Mesenchymal stem cell (in vitro differentiated cells and primary cell): ENCODE measurements at regions not wholly inside any gene's neighbourhood (a gene's known extent, or its start where the extent isn't known, plus 50 kb on each side); places are given as distances from the start of the nearest gene placed in this dataset.
"Not testable (repeated sequence)": the region's sequence is repeated elsewhere in the genome, so short reads cannot be mapped to it uniquely, and the experiment has no call there.

ENCODE experiments used
- DNase-seq: peaks from one replicate; pipeline ENCODE4 v3.0.0-alpha.2; 2013
- H2AFZ ChIP-seq: one replicate; pipeline ENCODE4 v1.6.1; 2013; ENCODE audit warnings: low read depth, mild to moderate bottlenecking, control low read depth, inconsistent platforms, low read length, moderate library complexity
- H2AK5ac ChIP-seq: 2 replicates; pipeline ENCODE4 v1.6.1; 2013; ENCODE audit warnings: low read length, moderate library complexity, mild to moderate bottlenecking, inconsistent platforms; ENCODE audit not compliant: severe bottlenecking
- H2BK120ac ChIP-seq: one replicate; pipeline ENCODE4 v1.6.1; 2013; ENCODE audit warnings: low read depth, mild to moderate bottlenecking, inconsistent platforms, low read length, moderate library complexity
- H2BK12ac ChIP-seq, 2 experiments: one replicate each; pipeline ENCODE4 v1.6.1; 2013; ENCODE audit warnings: inconsistent platforms in 2 of 2, low read length in 2 of 2, mild to moderate bottlenecking in 2 of 2, moderate library complexity in 2 of 2, control low read depth in 1 of 2
- H2BK15ac ChIP-seq: one replicate; pipeline ENCODE4 v1.6.1; 2013; ENCODE audit warnings: mild to moderate bottlenecking, low read depth, inconsistent platforms; ENCODE audit not compliant: poor library complexity, severe bottlenecking
- H2BK5ac ChIP-seq: 2 replicates; pipeline ENCODE4 v1.6.1; 2013; ENCODE audit warnings: low read depth, mild to moderate bottlenecking, low read length, control low read depth, inconsistent platforms; ENCODE audit not compliant: poor library complexity, severe bottlenecking
- H3K14ac ChIP-seq, 2 experiments: one replicate each; pipeline ENCODE4 v1.6.1; 2013; ENCODE audit warnings: inconsistent platforms in 2 of 2, low read length in 2 of 2, control low read depth in 1 of 2, mild to moderate bottlenecking in 1 of 2, moderate library complexity in 1 of 2
- H3K18ac ChIP-seq, 2 experiments: one replicate each; pipeline ENCODE4 v1.6.1; 2013; ENCODE audit warnings: inconsistent platforms in 2 of 2, low read length in 2 of 2, control low read depth in 1 of 2, low read depth in 1 of 2, mild to moderate bottlenecking in 1 of 2
- H3K23ac ChIP-seq, 2 experiments: one replicate each; pipeline ENCODE4 v1.6.1; 2013; ENCODE audit warnings: inconsistent platforms in 2 of 2, low read length in 2 of 2, mild to moderate bottlenecking in 2 of 2, moderate library complexity in 2 of 2, control low read depth in 1 of 2
- H3K27ac ChIP-seq: 2 replicates; pipeline ENCODE4 v1.5.1; 2013; ENCODE audit warnings: mild to moderate bottlenecking, moderate library complexity, low read length, control low read depth, inconsistent platforms; ENCODE audit not compliant: poor library complexity, severe bottlenecking
- H3K27me3 ChIP-seq, 2 experiments: 2 replicates each; pipeline versions ENCODE4 v1.6.1 to v1.7.0; 2013; ENCODE audit warnings: low read length in 2 of 2, mild to moderate bottlenecking in 2 of 2, moderate library complexity in 2 of 2, control low read depth in 1 of 2, inconsistent platforms in 1 of 2; ENCODE audit not compliant: control insufficient read depth in 1 of 2, insufficient read depth in 1 of 2
- H3K36me3 ChIP-seq, 2 experiments: 2 replicates each; pipeline versions ENCODE4 v1.6.1 to v1.7.0; 2013; ENCODE audit warnings: low read length in 2 of 2, control low read depth in 1 of 2, inconsistent platforms in 1 of 2, low read depth in 1 of 2, mild to moderate bottlenecking in 1 of 2; ENCODE audit not compliant: insufficient read depth in 2 of 2, control insufficient read depth in 1 of 2
- H3K4ac ChIP-seq, 2 experiments: one replicate each; pipeline ENCODE4 v1.6.1; 2013; ENCODE audit warnings: inconsistent platforms in 2 of 2, low read length in 2 of 2, mild to moderate bottlenecking in 2 of 2, moderate library complexity in 2 of 2, control low read depth in 1 of 2, low read depth in 1 of 2
- H3K4me1 ChIP-seq: 2 replicates; pipeline ENCODE4 v1.6.1; 2013; ENCODE audit warnings: low read depth, low read length, control low read depth; ENCODE audit not compliant: control insufficient read depth, insufficient read depth
- H3K4me2 ChIP-seq: 2 replicates; pipeline ENCODE4 v1.6.1; 2013; ENCODE audit warnings: low read length, mild to moderate bottlenecking, inconsistent platforms; ENCODE audit not compliant: poor library complexity, severe bottlenecking
- H3K4me3 ChIP-seq, 2 experiments: 2 replicates each; pipeline versions ENCODE4 v1.5.1 to v1.7.0; 2013; ENCODE audit warnings: low read length in 2 of 2, mild to moderate bottlenecking in 2 of 2, control low read depth in 1 of 2, low read depth in 1 of 2; ENCODE audit not compliant: insufficient read depth in 1 of 2
- H3K79me1 ChIP-seq: replicated peaks from 2 replicates; pipeline ENCODE4 v1.6.1; 2013; ENCODE audit warnings: mild to moderate bottlenecking, control low read depth, low read length, inconsistent platforms; ENCODE audit not compliant: poor library complexity, severe bottlenecking
- H3K9ac ChIP-seq: 2 replicates; pipeline ENCODE4 v1.7.0; 2013; ENCODE audit warnings: mild to moderate bottlenecking, low read length, moderate library complexity
- H3K9me3 ChIP-seq: 2 replicates; pipeline ENCODE4 v1.7.0; 2013; ENCODE audit warnings: mild to moderate bottlenecking, low read length; ENCODE audit not compliant: control insufficient read depth
- H4K8ac ChIP-seq: one replicate; pipeline ENCODE4 v1.6.1; 2013; ENCODE audit warnings: inconsistent platforms, mild to moderate bottlenecking, low read length, moderate library complexity
- H4K91ac ChIP-seq: one replicate; pipeline ENCODE4 v1.6.1; 2013; ENCODE audit warnings: mild to moderate bottlenecking, low read length, inconsistent platforms
- WGBS: methylation state at CpG from one replicate; pipeline ENCODE4 v1.1.7; 2013; ENCODE audit warnings: mixed read lengths; 5-methylcytosine and 5-hydroxymethylcytosine counted together

- not testable (repeated sequence) for H3K79me1 ChIP-seq, H2BK12ac ChIP-seq, H3K18ac ChIP-seq, H2BK5ac ChIP-seq, H3K4me3 ChIP-seq, H3K9ac ChIP-seq, H2AK5ac ChIP-seq, H3K9me3 ChIP-seq, DNase-seq, H3K27ac ChIP-seq, H3K4me2 ChIP-seq, H2BK120ac ChIP-seq, H4K8ac ChIP-seq, H3K14ac ChIP-seq, H3K4me1 ChIP-seq, H3K23ac ChIP-seq, H2BK15ac ChIP-seq, H4K91ac ChIP-seq, H3K36me3 ChIP-seq, H3K27me3 ChIP-seq, H2AFZ ChIP-seq, H3K4ac ChIP-seq
- 78% methylated on average over 5 of the region's 5 CpGs for WGBS
Observed at GRCh38 chr7:114139690-114140089, 220.9 kb upstream of the PPP1R3A start.

DNA sequence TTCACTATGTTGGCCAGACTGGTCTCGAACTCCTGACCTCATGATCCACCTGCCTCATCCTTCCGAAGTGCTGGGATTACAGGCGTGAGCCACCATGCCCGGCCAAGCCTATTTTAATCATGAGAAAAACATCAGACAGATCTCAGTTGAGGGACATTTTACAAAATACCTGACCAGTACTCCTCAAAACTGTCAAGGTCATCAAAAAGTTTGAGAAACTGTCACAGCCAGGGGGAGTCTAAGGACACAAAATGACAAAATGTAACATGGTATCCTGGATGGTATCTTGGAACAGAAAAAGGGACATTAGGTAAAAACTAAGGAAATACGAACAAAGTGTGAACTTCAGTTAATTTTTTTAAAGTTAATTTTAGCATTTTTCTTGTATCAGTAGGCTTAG lies 219.8 kb upstream of the PPP1R3A start:
- Histone ChIP-seq H3K4me2 (no peak overlapping the region), H2BK12ac (no peak overlapping the region)
- WGBS, result 81% methylated on average over 5 of the region's 5 CpGs

GRCh38 chr7:114133717-114134116 lies 214.9 kb upstream of the PPP1R3A start:
- Histone ChIP-seq H3K79me1 (no peaks in the 10 kb centered on the region), H3K4ac (no peak overlapping the region), H3K4me3 (no peak overlapping the region), H3K18ac (no peak overlapping the region), H4K91ac (no peak overlapping the region), H3K27me3 (no peaks in the 10 kb centered on the region), H3K4me2 (no peak overlapping the region), H3K23ac (no peak overlapping the region), H2BK15ac (no peak overlapping the region), H3K14ac (no peak overlapping the region), H3K4me1 (no peaks in the 10 kb centered on the region), H2AK5ac (no peak overlapping the region), H2BK12ac (no peak overlapping the region), H2AFZ (no peak overlapping the region), H2BK120ac (no peak overlapping the region), H3K27ac (no peak overlapping the region), H2BK5ac (no peak overlapping the region), H3K36me3 (no peaks in the 10 kb centered on the region), H4K8ac (no peak overlapping the region), H3K9me3 (no peaks in the 10 kb centered on the region), H3K9ac (no peak overlapping the region)
- DNase-seq, result no peak

More for the DNA sequence above, 219.8 kb upstream of the PPP1R3A start:
- no peak overlapping the region for H3K4me3 ChIP-seq
- no peak overlapping the region for H3K9ac ChIP-seq
- H2BK120ac ChIP-seq, result no peak overlapping the region
- H3K14ac ChIP-seq, result no peak overlapping the region
- H3K23ac ChIP-seq, result no peak overlapping the region
- H4K91ac ChIP-seq, result no peak overlapping the region
- no peaks in the 10 kb centered on the region for H3K9me3 ChIP-seq
- no peaks in the 10 kb centered on the region for H3K27me3 ChIP-seq
- no peak overlapping the region for H2AFZ ChIP-seq
- no peak overlapping the region for H2AK5ac ChIP-seq
- H3K4ac ChIP-seq, result no peak overlapping the region
- H4K8ac ChIP-seq, result no peak overlapping the region
- H3K4me1 ChIP-seq, result no peaks in the 10 kb centered on the region
- H3K36me3 ChIP-seq, result no peaks in the 10 kb centered on the region
- H3K27ac ChIP-seq, result no peak overlapping the region
- H2BK15ac ChIP-seq, result no peak overlapping the region
- no peaks in the 10 kb centered on the region for H3K79me1 ChIP-seq
- no peak for DNase-seq
- no peak overlapping the region for H2BK5ac ChIP-seq
- no peak overlapping the region for H3K18ac ChIP-seq

- Histone ChIP-seq H2BK12ac (no peak overlapping the region), H4K91ac (no peak overlapping the region), H3K27me3 (no peaks in the 10 kb centered on the region), H2AFZ (no peak overlapping the region), H3K9me3 (no peaks in the 10 kb centered on the region), H3K9ac (no peak overlapping the region), H2BK5ac (no peak overlapping the region), H3K4me1 (no peaks in the 10 kb centered on the region), H4K8ac (no peak overlapping the region), H3K14ac (no peak overlapping the region), H2BK120ac (no peak overlapping the region), H3K79me1 (no peaks in the 10 kb centered on the region), H3K36me3 (no peaks in the 10 kb centered on the region), H3K4me2 (no peak overlapping the region), H2BK15ac (no peak overlapping the region), H3K27ac (no peak overlapping the region), H3K18ac (no peak overlapping the region), H2AK5ac (no peak overlapping the region), H3K4me3 (no peak overlapping the region), H3K4ac (no peak overlapping the region), H3K23ac (no peak overlapping the region)
- DNase-seq, result no peak
- WGBS, result 65% methylated on average over 3 of the region's 3 CpGs
Observed at GRCh38 chr7:114130866-114131265, 212.1 kb upstream of the PPP1R3A start.
